H1 (cell line): ENCODE measurements at regions not wholly inside any gene's neighbourhood (a gene's known extent, or its start where the extent isn't known, plus 50 kb on each side); places are given as distances from the start of the nearest gene placed in this dataset.
A peak's percentile ranks its signal among the peaks of the same experiment; 100 is the strongest.

Experiments
- CBX8 ChIP-seq: fragments of 300-800, 300-1000 bp; sonication (generic); IDR thresholded peaks from 2 replicates; pipeline ENCODE4 v1.7.1; 2016; ENCODE audit warnings: low read depth, low read length, borderline replicate concordance
- CHD2 ChIP-seq: IDR thresholded peaks from 2 replicates; pipeline ENCODE4 v1.6.1; 2012; ENCODE audit warnings: low read length, improper control_type of control experiment
- YY1 ChIP-seq: IDR thresholded peaks from 2 replicates; pipeline ENCODE4 v1.6.1; 2011; ENCODE audit warnings: low read depth, mild to moderate bottlenecking, low read length
- ZNF274 ChIP-seq: IDR thresholded peaks from 2 replicates; pipeline ENCODE4 v1.7.0; 2012; ENCODE audit warnings: low read length, borderline replicate concordance; ENCODE audit errors: extremely low read depth
- TF ChIP-seq, protein P1 (sequence below), 3 experiments: IDR thresholded peaks; 1 replicate in 2 of 3; 2 replicates in 1 of 3; pipeline versions ENCODE4 v1.5.1 to v1.6.1; 2011; ENCODE audit warnings: low read length in 3 of 3, mild to moderate bottlenecking in 3 of 3, inconsistent platforms in 2 of 3, low read depth in 1 of 3, moderate library complexity in 1 of 3; ENCODE audit not compliant: insufficient read depth in 1 of 3; ENCODE audit errors: control extremely low read depth in 1 of 3
- TF ChIP-seq, protein P2 (sequence below): IDR thresholded peaks from 2 replicates; pipeline ENCODE4 v1.6.1; 2012; ENCODE audit warnings: inconsistent platforms
- TF ChIP-seq, protein P3 (sequence below): fragments of 300-600 bp; sonication (generic); IDR thresholded peaks from 2 replicates; pipeline ENCODE4 v1.7.1; 2012; ENCODE audit warnings: low read length, moderate library complexity, mild to moderate bottlenecking, inconsistent platforms; ENCODE audit not compliant: insufficient replicate concordance

DNA sequence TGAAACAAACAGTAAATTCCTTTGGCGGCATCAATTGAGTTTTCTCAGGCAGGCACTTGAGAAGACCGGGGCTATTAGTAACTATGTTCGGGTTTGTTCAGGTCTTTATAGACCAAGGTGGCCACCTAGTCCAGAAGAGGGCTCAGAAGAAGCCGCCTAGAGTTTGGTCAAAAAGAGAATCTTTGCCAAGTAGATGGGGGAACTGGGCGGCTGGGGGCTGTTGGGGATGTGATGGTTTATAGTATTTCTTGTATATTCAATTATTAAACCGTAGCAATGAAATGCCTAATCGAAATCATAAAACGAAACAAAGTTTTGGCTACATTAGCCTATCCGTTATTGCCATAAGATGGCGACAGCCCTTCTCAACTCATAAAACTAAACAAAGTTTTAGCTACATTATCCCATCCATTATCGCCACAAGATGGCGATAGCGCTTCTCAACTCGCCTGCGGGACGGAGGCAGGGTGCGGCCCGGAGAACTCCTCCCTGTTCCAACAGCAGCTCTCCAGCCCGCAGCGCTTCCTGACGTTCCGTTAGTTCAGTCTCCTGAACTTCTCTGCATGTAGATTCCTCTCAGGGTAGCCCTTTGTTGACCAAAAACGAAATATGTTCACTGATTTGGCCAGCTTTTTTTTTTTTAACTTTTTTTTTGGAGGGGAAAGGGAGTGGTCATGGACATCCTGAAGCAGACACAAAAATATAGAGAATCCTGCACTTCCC lies 120.5 kb upstream of the PRSS16 start (continued):
- TF ChIP-seq, protein P1, sequence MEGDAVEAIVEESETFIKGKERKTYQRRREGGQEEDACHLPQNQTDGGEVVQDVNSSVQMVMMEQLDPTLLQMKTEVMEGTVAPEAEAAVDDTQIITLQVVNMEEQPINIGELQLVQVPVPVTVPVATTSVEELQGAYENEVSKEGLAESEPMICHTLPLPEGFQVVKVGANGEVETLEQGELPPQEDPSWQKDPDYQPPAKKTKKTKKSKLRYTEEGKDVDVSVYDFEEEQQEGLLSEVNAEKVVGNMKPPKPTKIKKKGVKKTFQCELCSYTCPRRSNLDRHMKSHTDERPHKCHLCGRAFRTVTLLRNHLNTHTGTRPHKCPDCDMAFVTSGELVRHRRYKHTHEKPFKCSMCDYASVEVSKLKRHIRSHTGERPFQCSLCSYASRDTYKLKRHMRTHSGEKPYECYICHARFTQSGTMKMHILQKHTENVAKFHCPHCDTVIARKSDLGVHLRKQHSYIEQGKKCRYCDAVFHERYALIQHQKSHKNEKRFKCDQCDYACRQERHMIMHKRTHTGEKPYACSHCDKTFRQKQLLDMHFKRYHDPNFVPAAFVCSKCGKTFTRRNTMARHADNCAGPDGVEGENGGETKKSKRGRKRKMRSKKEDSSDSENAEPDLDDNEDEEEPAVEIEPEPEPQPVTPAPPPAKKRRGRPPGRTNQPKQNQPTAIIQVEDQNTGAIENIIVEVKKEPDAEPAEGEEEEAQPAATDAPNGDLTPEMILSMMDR (IDR thresholded peaks at IDR 0.05; ENCODE audit: control extremely low read depth in 1 of 3, insufficient read depth in 1 of 3, low read depth in 1 of 3, low read length in 3 of 3) = peak; percentile 65 to 90 (median 84)
- TF ChIP-seq CBX8 (no peak), CHD2 (no peak), YY1 (peak; percentile 69; the same call in 1 of the 2 replicates), ZNF274 (no peak)
- TF ChIP-seq, protein P2, sequence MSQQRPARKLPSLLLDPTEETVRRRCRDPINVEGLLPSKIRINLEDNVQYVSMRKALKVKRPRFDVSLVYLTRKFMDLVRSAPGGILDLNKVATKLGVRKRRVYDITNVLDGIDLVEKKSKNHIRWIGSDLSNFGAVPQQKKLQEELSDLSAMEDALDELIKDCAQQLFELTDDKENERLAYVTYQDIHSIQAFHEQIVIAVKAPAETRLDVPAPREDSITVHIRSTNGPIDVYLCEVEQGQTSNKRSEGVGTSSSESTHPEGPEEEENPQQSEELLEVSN = no peak
- TF ChIP-seq, protein P3, sequence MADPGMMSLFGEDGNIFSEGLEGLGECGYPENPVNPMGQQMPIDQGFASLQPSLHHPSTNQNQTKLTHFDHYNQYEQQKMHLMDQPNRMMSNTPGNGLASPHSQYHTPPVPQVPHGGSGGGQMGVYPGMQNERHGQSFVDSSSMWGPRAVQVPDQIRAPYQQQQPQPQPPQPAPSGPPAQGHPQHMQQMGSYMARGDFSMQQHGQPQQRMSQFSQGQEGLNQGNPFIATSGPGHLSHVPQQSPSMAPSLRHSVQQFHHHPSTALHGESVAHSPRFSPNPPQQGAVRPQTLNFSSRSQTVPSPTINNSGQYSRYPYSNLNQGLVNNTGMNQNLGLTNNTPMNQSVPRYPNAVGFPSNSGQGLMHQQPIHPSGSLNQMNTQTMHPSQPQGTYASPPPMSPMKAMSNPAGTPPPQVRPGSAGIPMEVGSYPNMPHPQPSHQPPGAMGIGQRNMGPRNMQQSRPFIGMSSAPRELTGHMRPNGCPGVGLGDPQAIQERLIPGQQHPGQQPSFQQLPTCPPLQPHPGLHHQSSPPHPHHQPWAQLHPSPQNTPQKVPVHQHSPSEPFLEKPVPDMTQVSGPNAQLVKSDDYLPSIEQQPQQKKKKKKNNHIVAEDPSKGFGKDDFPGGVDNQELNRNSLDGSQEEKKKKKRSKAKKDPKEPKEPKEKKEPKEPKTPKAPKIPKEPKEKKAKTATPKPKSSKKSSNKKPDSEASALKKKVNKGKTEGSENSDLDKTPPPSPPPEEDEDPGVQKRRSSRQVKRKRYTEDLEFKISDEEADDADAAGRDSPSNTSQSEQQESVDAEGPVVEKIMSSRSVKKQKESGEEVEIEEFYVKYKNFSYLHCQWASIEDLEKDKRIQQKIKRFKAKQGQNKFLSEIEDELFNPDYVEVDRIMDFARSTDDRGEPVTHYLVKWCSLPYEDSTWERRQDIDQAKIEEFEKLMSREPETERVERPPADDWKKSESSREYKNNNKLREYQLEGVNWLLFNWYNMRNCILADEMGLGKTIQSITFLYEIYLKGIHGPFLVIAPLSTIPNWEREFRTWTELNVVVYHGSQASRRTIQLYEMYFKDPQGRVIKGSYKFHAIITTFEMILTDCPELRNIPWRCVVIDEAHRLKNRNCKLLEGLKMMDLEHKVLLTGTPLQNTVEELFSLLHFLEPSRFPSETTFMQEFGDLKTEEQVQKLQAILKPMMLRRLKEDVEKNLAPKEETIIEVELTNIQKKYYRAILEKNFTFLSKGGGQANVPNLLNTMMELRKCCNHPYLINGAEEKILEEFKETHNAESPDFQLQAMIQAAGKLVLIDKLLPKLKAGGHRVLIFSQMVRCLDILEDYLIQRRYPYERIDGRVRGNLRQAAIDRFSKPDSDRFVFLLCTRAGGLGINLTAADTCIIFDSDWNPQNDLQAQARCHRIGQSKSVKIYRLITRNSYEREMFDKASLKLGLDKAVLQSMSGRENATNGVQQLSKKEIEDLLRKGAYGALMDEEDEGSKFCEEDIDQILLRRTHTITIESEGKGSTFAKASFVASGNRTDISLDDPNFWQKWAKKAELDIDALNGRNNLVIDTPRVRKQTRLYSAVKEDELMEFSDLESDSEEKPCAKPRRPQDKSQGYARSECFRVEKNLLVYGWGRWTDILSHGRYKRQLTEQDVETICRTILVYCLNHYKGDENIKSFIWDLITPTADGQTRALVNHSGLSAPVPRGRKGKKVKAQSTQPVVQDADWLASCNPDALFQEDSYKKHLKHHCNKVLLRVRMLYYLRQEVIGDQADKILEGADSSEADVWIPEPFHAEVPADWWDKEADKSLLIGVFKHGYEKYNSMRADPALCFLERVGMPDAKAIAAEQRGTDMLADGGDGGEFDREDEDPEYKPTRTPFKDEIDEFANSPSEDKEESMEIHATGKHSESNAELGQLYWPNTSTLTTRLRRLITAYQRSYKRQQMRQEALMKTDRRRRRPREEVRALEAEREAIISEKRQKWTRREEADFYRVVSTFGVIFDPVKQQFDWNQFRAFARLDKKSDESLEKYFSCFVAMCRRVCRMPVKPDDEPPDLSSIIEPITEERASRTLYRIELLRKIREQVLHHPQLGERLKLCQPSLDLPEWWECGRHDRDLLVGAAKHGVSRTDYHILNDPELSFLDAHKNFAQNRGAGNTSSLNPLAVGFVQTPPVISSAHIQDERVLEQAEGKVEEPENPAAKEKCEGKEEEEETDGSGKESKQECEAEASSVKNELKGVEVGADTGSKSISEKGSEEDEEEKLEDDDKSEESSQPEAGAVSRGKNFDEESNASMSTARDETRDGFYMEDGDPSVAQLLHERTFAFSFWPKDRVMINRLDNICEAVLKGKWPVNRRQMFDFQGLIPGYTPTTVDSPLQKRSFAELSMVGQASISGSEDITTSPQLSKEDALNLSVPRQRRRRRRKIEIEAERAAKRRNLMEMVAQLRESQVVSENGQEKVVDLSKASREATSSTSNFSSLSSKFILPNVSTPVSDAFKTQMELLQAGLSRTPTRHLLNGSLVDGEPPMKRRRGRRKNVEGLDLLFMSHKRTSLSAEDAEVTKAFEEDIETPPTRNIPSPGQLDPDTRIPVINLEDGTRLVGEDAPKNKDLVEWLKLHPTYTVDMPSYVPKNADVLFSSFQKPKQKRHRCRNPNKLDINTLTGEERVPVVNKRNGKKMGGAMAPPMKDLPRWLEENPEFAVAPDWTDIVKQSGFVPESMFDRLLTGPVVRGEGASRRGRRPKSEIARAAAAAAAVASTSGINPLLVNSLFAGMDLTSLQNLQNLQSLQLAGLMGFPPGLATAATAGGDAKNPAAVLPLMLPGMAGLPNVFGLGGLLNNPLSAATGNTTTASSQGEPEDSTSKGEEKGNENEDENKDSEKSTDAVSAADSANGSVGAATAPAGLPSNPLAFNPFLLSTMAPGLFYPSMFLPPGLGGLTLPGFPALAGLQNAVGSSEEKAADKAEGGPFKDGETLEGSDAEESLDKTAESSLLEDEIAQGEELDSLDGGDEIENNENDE = no peak
